ENCODE measurements at regions not wholly inside any gene's neighbourhood (a gene's known extent, or its start where the extent isn't known, plus 50 kb on each side); places are given as distances from the start of the nearest gene placed in this dataset.
"Not testable (repeated sequence)": the region's sequence is repeated elsewhere in the genome, so short reads cannot be mapped to it uniquely, and the experiment has no call there.

DNA sequence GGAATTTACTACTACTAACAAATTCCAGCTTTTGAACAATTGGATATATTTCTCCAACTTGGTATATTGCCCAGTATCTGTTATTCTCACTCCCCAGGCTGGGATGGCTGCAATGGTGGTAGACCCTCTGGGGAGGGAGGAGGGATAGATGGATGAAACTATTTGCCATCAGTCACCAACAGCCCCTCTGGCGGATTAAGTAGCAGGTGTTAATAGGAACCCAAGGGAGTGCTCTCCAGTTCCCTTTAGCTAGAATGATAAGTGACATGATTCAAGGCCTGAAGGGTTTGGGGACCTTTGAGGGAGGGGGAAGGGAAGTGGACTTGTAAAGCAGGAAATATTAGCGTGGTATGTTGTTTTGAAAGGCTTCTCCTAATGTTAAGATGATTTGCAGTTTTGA is 824.0 kb upstream of the ARRDC3 start (continued):
- TF ChIP-seq, protein P1, sequence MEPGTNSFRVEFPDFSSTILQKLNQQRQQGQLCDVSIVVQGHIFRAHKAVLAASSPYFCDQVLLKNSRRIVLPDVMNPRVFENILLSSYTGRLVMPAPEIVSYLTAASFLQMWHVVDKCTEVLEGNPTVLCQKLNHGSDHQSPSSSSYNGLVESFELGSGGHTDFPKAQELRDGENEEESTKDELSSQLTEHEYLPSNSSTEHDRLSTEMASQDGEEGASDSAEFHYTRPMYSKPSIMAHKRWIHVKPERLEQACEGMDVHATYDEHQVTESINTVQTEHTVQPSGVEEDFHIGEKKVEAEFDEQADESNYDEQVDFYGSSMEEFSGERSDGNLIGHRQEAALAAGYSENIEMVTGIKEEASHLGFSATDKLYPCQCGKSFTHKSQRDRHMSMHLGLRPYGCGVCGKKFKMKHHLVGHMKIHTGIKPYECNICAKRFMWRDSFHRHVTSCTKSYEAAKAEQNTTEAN (CRISPR knock-in tag; IDR thresholded peaks at IDR 0.05): no peak
- TF ChIP-seq GTF2I (CRISPR knock-in tag; conservative IDR thresholded peaks at IDR 0.05): no peak
- TF ChIP-seq, protein P2, sequence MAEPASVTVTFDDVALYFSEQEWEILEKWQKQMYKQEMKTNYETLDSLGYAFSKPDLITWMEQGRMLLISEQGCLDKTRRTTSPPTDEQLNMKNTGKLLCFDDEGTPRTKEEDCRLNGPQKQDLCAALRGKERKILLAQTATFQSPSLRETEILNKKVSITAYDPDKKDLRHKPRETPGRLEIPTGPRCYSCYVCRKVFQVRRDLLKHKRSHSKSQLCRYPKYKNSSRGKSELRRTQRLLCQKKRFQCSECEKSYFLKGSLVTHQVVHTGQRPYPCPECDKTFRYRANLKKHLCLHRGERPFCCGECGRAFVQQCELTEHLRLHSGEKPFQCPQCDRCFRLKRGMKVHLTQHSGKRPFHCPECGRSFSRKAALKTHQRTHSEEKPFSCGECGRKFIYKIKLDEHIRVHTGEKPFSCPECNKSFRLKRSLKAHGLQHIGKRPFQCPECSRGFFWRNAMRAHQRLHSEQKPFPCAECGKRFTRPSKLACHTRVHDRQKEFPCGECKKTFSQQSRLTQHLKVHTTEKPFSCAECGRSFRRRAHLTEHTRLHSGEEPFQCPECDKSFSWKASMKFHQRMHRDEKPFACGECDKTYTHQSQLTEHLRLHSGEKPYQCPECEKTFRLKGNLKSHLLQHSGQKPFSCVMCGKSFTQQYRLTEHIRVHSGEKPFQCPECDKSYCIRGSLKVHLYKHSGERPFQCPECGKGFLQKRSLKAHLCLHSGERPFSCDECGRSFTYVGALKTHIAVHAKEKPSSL (CRISPR knock-in tag; conservative IDR thresholded peaks at IDR 0.05): no peak
- TF ChIP-seq TCF7 (CRISPR knock-in tag; IDR thresholded peaks at IDR 0.05; ENCODE audit: low read depth): no peak
- TF ChIP-seq NFE2L1 (CRISPR knock-in tag; IDR thresholded peaks at IDR 0.05): no peak

DNA sequence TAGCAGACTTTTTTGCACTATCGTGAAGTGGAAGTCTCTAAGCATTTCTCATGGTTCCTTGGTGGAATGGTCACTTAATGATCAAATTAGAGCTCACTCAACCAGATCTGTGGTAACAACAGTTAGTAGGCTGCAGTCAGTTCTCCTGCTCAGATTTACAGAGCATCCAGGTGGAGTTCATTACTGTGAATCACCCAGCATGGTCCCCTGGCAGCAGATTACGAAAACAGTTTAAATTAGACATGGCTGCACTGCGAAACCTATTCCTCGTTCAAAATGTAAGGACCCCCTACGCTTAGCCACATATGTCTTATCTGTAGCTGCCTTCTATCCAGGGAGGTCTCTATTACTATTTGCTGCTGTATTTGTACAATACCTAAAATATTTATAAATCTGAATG is 823.6 kb upstream of the ARRDC3 start:
- CTCF ChIA-PET: no interaction called here
- Mint-ChIP-seq H3K4me1 (peaks cover 7% of the 10 kb centered on the region; the same call in 1 of the 2 replicates), H3K27me3 (ENCODE audit: low read depth) (no peaks in the 10 kb centered on the region), H3K9me3 (peaks cover 18% of the 10 kb centered on the region), H3K27ac (no peak overlapping the region), H3K4me3 (no peak overlapping the region), H3K36me3 (peaks cover 7% of the 10 kb centered on the region)
- no peak for ATAC-seq
- POLR2A ChIA-PET: no interaction called here
- no peak for DNase-seq (ENCODE audit: low spot score)
- TF ChIP-seq, protein P3, sequence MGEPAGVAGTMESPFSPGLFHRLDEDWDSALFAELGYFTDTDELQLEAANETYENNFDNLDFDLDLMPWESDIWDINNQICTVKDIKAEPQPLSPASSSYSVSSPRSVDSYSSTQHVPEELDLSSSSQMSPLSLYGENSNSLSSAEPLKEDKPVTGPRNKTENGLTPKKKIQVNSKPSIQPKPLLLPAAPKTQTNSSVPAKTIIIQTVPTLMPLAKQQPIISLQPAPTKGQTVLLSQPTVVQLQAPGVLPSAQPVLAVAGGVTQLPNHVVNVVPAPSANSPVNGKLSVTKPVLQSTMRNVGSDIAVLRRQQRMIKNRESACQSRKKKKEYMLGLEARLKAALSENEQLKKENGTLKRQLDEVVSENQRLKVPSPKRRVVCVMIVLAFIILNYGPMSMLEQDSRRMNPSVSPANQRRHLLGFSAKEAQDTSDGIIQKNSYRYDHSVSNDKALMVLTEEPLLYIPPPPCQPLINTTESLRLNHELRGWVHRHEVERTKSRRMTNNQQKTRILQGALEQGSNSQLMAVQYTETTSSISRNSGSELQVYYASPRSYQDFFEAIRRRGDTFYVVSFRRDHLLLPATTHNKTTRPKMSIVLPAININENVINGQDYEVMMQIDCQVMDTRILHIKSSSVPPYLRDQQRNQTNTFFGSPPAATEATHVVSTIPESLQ (CRISPR knock-in tag; IDR thresholded peaks at IDR 0.05): no peak
- TF ChIP-seq ESRRA (CRISPR knock-in tag; IDR thresholded peaks at IDR 0.05; ENCODE audit: borderline replicate concordance) (no peak), OVOL2 (CRISPR knock-in tag; IDR thresholded peaks at IDR 0.05; ENCODE audit: borderline replicate concordance) (no peak), GTF2I (CRISPR knock-in tag; conservative IDR thresholded peaks at IDR 0.05) (no peak), TEAD4 (CRISPR knock-in tag; IDR thresholded peaks at IDR 0.05) (no peak), FOXP1 (CRISPR knock-in tag; IDR thresholded peaks at IDR 0.05; ENCODE audit: borderline replicate concordance) (no peak), GABPB1 (CRISPR knock-in tag; IDR thresholded peaks at IDR 0.05) (no peak), ZNF138 (CRISPR knock-in tag; conservative IDR thresholded peaks at IDR 0.05) (no peak), ZNF423 (CRISPR knock-in tag; IDR thresholded peaks at IDR 0.05) (no peak)
- TF ChIP-seq, protein P4, sequence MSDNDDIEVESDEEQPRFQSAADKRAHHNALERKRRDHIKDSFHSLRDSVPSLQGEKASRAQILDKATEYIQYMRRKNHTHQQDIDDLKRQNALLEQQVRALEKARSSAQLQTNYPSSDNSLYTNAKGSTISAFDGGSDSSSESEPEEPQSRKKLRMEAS (CRISPR knock-in tag; IDR thresholded peaks at IDR 0.05): no peak
- TF ChIP-seq, protein P5, sequence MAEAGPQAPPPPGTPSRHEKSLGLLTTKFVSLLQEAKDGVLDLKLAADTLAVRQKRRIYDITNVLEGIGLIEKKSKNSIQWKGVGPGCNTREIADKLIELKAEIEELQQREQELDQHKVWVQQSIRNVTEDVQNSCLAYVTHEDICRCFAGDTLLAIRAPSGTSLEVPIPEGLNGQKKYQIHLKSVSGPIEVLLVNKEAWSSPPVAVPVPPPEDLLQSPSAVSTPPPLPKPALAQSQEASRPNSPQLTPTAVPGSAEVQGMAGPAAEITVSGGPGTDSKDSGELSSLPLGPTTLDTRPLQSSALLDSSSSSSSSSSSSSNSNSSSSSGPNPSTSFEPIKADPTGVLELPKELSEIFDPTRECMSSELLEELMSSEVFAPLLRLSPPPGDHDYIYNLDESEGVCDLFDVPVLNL (CRISPR knock-in tag; IDR thresholded peaks at IDR 0.05; ENCODE audit: borderline replicate concordance, low read depth): no peak

DNA sequence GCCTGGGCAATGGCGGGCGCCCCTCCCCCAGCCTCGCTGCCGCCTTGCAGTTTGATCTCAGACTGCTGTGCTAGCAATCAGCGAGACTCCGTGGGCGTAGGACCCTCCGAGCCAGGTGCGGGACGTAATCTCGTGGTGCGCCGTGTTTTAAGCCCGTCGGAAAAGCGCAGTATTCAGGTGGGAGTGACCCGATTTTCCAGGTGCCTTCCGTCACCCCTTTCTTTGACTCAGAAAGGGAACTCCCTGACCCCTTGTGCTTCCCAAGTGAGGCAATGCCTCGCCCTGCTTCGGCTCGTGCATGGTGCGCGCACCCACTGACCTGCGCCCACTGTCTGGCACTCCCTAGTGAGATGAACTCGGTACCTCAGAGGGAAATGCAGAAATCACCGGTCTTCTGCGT is 815.9 kb upstream of the ARRDC3 start:
- H3K36me3 Mint-ChIP-seq; H3K27me3 Mint-ChIP-seq (ENCODE audit: low read depth); H3K9me3 Mint-ChIP-seq; CTCF ChIA-PET; ATAC-seq; POLR2A ChIA-PET: not testable (repeated sequence)
- Mint-ChIP-seq H3K4me1 (peaks cover 16% of the 10 kb centered on the region), H3K4me3 (peak overlapping the region; percentile 61), H3K27ac (peak overlapping the region; percentile 93)
- DNase-seq (ENCODE audit: low spot score): peak; percentile 15

DNA sequence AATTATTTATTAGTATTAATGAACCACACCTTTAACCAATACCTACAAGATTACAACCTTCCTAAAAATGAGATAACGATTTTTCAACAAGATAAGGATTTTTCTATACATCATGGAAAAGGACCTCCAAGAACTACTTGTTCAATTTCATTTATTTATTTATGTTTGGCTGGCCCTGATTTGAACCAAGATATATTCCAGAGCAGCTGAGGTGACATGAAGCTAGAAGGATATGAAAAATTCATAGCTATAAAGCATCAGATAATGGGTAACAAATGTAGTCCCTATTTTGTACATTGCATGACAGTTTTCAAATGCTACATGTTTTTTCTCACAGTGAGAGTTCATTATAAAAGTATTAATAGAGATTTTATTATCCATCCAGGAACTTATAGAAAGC is 798.5 kb upstream of the ARRDC3 start:
- Mint-ChIP-seq H3K4me1 (no peaks in the 10 kb centered on the region), H3K27me3 (ENCODE audit: low read depth) (no peaks in the 10 kb centered on the region), H3K27ac (no peak overlapping the region), H3K36me3 (no peaks in the 10 kb centered on the region), H3K4me3 (no peak overlapping the region), H3K9me3 (no peaks in the 10 kb centered on the region)
- CTCF ChIA-PET: no interaction called here
- DNase-seq (ENCODE audit: low spot score) (no peak), ATAC-seq (no peak)
- POLR2A ChIA-PET: no interaction called here
- TF ChIP-seq, protein P6, sequence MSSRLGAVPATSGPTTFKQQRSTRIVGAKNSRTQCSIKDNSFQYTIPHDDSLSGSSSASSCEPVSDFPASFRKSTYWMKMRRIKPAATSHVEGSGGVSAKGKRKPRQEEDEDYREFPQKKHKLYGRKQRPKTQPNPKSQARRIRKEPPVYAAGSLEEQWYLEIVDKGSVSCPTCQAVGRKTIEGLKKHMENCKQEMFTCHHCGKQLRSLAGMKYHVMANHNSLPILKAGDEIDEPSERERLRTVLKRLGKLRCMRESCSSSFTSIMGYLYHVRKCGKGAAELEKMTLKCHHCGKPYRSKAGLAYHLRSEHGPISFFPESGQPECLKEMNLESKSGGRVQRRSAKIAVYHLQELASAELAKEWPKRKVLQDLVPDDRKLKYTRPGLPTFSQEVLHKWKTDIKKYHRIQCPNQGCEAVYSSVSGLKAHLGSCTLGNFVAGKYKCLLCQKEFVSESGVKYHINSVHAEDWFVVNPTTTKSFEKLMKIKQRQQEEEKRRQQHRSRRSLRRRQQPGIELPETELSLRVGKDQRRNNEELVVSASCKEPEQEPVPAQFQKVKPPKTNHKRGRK (CRISPR knock-in tag; IDR thresholded peaks at IDR 0.05; ENCODE audit: borderline replicate concordance): no peak
- TF ChIP-seq ETV6 (CRISPR knock-in tag; IDR thresholded peaks at IDR 0.05) (no peak), TCF7 (CRISPR knock-in tag; IDR thresholded peaks at IDR 0.05; ENCODE audit: low read depth) (no peak)
- TF ChIP-seq, protein P7, sequence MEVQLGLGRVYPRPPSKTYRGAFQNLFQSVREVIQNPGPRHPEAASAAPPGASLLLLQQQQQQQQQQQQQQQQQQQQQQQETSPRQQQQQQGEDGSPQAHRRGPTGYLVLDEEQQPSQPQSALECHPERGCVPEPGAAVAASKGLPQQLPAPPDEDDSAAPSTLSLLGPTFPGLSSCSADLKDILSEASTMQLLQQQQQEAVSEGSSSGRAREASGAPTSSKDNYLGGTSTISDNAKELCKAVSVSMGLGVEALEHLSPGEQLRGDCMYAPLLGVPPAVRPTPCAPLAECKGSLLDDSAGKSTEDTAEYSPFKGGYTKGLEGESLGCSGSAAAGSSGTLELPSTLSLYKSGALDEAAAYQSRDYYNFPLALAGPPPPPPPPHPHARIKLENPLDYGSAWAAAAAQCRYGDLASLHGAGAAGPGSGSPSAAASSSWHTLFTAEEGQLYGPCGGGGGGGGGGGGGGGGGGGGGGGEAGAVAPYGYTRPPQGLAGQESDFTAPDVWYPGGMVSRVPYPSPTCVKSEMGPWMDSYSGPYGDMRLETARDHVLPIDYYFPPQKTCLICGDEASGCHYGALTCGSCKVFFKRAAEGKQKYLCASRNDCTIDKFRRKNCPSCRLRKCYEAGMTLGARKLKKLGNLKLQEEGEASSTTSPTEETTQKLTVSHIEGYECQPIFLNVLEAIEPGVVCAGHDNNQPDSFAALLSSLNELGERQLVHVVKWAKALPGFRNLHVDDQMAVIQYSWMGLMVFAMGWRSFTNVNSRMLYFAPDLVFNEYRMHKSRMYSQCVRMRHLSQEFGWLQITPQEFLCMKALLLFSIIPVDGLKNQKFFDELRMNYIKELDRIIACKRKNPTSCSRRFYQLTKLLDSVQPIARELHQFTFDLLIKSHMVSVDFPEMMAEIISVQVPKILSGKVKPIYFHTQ (CRISPR knock-in tag; IDR thresholded peaks at IDR 0.05): no peak
- TF ChIP-seq, protein P8, sequence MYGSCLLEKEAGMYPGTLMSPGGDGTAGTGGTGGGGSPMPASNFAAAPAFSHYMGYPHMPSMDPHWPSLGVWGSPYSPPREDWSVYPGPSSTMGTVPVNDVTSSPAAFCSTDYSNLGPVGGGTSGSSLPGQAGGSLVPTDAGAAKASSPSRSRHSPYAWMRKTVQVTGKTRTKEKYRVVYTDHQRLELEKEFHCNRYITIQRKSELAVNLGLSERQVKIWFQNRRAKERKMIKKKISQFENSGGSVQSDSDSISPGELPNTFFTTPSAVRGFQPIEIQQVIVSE (CRISPR knock-in tag; IDR thresholded peaks at IDR 0.05; ENCODE audit: borderline replicate concordance): no peak
